WTC11 (cell line): ENCODE measurements at regions not wholly inside any gene's neighbourhood (a gene's known extent, or its start where the extent isn't known, plus 50 kb on each side); places are given as distances from the start of the nearest gene placed in this dataset.
"Not testable (repeated sequence)": the region's sequence is repeated elsewhere in the genome, so short reads cannot be mapped to it uniquely, and the experiment has no call there.

ENCODE experiments used
- ATAC-seq: fragments of 200-7000 bp; cut with Tn5 transposase; 2 replicates; pipeline ENCODE4 v1.10.0; 2021; ENCODE audit warnings: mild to moderate bottlenecking, moderate library complexity
- CTCF ChIA-PET: fragments of 300-600 bp; sonication (Branson Sonifier 250); formaldehyde crosslinking; loops from one replicate; lab custom pipeline; 2021; ENCODE audit warnings: antibody characterized with exemption; lab: Charles Lee
- POLR2A ChIA-PET: fragments of 350-600 bp; sonication (Branson Sonifier 250); formaldehyde crosslinking; loops from one replicate; lab custom pipeline; 2021; ENCODE audit warnings: antibody characterized with exemption; lab: Charles Lee
- DNase-seq: peaks from one replicate; pipeline ENCODE4 v3.0.0; 2021; ENCODE audit warnings: low spot score
- H3K27ac Mint-ChIP-seq: 2 replicates; pipeline ENCODE4 v1.8.0; 2021; ENCODE audit warnings: mixed read lengths
- H3K27me3 Mint-ChIP-seq: 2 replicates; pipeline ENCODE4 v1.8.0; 2021; ENCODE audit warnings: low read depth, mild to moderate bottlenecking, moderate library complexity, mixed read lengths
- H3K36me3 Mint-ChIP-seq: 2 replicates; pipeline ENCODE4 v1.8.0; 2021; ENCODE audit warnings: mixed read lengths
- H3K4me1 Mint-ChIP-seq: 2 replicates; pipeline ENCODE4 v1.8.0; 2022; ENCODE audit warnings: mixed read lengths
- H3K4me3 Mint-ChIP-seq: 2 replicates; pipeline ENCODE4 v1.8.0; 2021; ENCODE audit warnings: mild to moderate bottlenecking, moderate library complexity, mixed read lengths
- H3K9me3 Mint-ChIP-seq: 2 replicates; pipeline ENCODE4 v1.8.0; 2021; ENCODE audit warnings: mixed read lengths
- CDX4 ChIP-seq: fragments of 250-450 bp; sonication (Bioruptor Pico); IDR thresholded peaks from 2 replicates; pipeline ENCODE4 v1.9.0; 2021; ENCODE audit warnings: moderate library complexity, mild to moderate bottlenecking, inconsistent platforms, borderline replicate concordance
- ETV6 ChIP-seq: sonication (generic); formaldehyde crosslinking; IDR thresholded peaks from 2 replicates; pipeline ENCODE4 v1.8.1; 2022; ENCODE audit warnings: mild to moderate bottlenecking, missing genetic modification reagents
- MYBL2 ChIP-seq: sonication (generic); formaldehyde crosslinking; IDR thresholded peaks from 2 replicates; pipeline ENCODE4 v1.8.1; 2023; ENCODE audit warnings: mild to moderate bottlenecking, moderate library complexity, missing genetic modification reagents
- PRRX2 ChIP-seq: fragments of 250-450 bp; sonication (Bioruptor Pico); IDR thresholded peaks from 2 replicates; pipeline ENCODE4 v1.8.0; 2021; ENCODE audit warnings: mild to moderate bottlenecking
- RELA ChIP-seq: sonication (generic); formaldehyde crosslinking; IDR thresholded peaks from 2 replicates; pipeline ENCODE4 v1.8.1; 2022; ENCODE audit warnings: missing genetic modification reagents, mild to moderate bottlenecking, borderline replicate concordance
- ZMAT4 ChIP-seq: fragments of 250-450 bp; sonication (Bioruptor Pico); IDR thresholded peaks from 2 replicates; pipeline ENCODE4 v1.9.0; 2021; ENCODE audit warnings: mild to moderate bottlenecking
- ZNF281 ChIP-seq: sonication (generic); formaldehyde crosslinking; IDR thresholded peaks from 2 replicates; pipeline ENCODE4 v1.8.0; 2023; ENCODE audit warnings: mild to moderate bottlenecking, missing genetic modification reagents
- ZNF317 ChIP-seq: sonication (generic); formaldehyde crosslinking; IDR thresholded peaks from 2 replicates; pipeline ENCODE4 v1.8.1; 2023; ENCODE audit warnings: low read depth, mild to moderate bottlenecking, moderate library complexity, missing genetic modification reagents, borderline replicate concordance
- ZNF512 ChIP-seq: sonication (generic); formaldehyde crosslinking; IDR thresholded peaks from 2 replicates; pipeline ENCODE4 v1.8.1; 2022; ENCODE audit warnings: missing genetic modification reagents, borderline replicate concordance
- TF ChIP-seq, protein P1 (sequence below): sonication (generic); formaldehyde crosslinking; IDR thresholded peaks from 2 replicates; pipeline ENCODE4 v1.8.1; 2022; ENCODE audit warnings: low read depth, missing genetic modification reagents, borderline replicate concordance
- TF ChIP-seq, protein P2 (sequence below): sonication (generic); formaldehyde crosslinking; IDR thresholded peaks from 2 replicates; pipeline ENCODE4 v1.8.1; 2022; ENCODE audit warnings: mild to moderate bottlenecking, missing genetic modification reagents, moderate library complexity, borderline replicate concordance
- TF ChIP-seq, protein P3 (sequence below): sonication (generic); formaldehyde crosslinking; IDR thresholded peaks from 2 replicates; pipeline ENCODE4 v1.8.0; 2023; ENCODE audit warnings: missing genetic modification reagents, mild to moderate bottlenecking, borderline replicate concordance

- POLR2A ChIA-PET, result no interaction called here
- H3K9me3 Mint-ChIP-seq, result no peaks in the 10 kb centered on the region
- no peak for DNase-seq
- TF ChIP-seq RELA (CRISPR knock-in tag) (no peak), ZMAT4 (CRISPR knock-in tag) (no peak), ZNF281 (no peak)
- TF ChIP-seq, all 79 proteins: peak for 0
- Mint-ChIP-seq H3K4me1 (no peaks in the 10 kb centered on the region), H3K4me3 (no peak overlapping the region), H3K27me3 (no peaks in the 10 kb centered on the region), H3K36me3 (no peaks in the 10 kb centered on the region), H3K27ac (no peak overlapping the region)
- ATAC-seq, result no peak
- CTCF ChIA-PET, result no interaction called here
Measured at GRCh38 chr16:60651346-60651745, 1384.9 kb downstream of the CDH8 start.

DNA sequence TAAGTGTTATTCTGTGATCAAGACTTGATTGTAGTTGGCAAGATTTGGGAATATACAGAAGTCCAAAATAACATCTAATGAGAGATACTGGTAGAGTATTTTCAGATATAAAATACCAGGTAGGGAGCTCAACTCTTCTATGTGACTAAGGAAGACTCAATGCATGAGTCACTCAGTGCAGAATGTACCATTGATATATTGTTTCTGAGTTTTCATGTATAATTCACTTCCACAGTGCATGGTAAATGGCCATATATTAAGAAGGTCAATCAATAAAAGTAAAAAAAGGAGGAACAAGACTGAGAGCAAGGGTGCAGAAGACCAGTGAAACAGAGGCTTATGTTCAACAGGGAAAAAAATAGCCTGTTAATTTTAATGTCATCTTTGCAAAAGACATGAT, 1387.9 kb downstream of the CDH8 start:
- no peak for DNase-seq
- TF ChIP-seq ZNF512 (CRISPR knock-in tag) (no peak), PRRX2 (CRISPR knock-in tag) (no peak)
- Mint-ChIP-seq H3K27me3 (no peaks in the 10 kb centered on the region), H3K9me3 (peaks cover 7% of the 10 kb centered on the region), H3K36me3 (no peaks in the 10 kb centered on the region), H3K27ac (no peak overlapping the region), H3K4me1 (peaks cover 12% of the 10 kb centered on the region), H3K4me3 (no peak overlapping the region)
- ChIA-PET CTCF (no interaction called here), POLR2A (no interaction called here)
- ATAC-seq, result no peak

GRCh38 chr16:60647388-60647787, 1388.8 kb downstream of the CDH8 start:
- POLR2A ChIA-PET, H3K4me3 Mint-ChIP-seq, ATAC-seq, H3K36me3 Mint-ChIP-seq, H3K27ac Mint-ChIP-seq, H3K27me3 Mint-ChIP-seq, DNase-seq, CTCF ChIA-PET: not testable (repeated sequence)
- Mint-ChIP-seq H3K9me3 (peaks cover 15% of the 10 kb centered on the region), H3K4me1 (peaks cover 12% of the 10 kb centered on the region)

- H3K27ac Mint-ChIP-seq, result no peak overlapping the region
- POLR2A ChIA-PET, result no interaction called here
- no peaks in the 10 kb centered on the region for H3K27me3 Mint-ChIP-seq
- peaks cover 19% of the 10 kb centered on the region for H3K9me3 Mint-ChIP-seq
- no peaks in the 10 kb centered on the region; the same call in 1 of the 2 replicates for H3K36me3 Mint-ChIP-seq
- H3K4me3 Mint-ChIP-seq, result no peak overlapping the region
- H3K4me1 Mint-ChIP-seq, result peaks cover 12% of the 10 kb centered on the region
- DNase-seq, result no peak
- CTCF ChIA-PET, result no interaction called here
- ATAC-seq, result no peak
- TF ChIP-seq ZNF512 (CRISPR knock-in tag), result no peak
- TF ChIP-seq, protein P1, sequence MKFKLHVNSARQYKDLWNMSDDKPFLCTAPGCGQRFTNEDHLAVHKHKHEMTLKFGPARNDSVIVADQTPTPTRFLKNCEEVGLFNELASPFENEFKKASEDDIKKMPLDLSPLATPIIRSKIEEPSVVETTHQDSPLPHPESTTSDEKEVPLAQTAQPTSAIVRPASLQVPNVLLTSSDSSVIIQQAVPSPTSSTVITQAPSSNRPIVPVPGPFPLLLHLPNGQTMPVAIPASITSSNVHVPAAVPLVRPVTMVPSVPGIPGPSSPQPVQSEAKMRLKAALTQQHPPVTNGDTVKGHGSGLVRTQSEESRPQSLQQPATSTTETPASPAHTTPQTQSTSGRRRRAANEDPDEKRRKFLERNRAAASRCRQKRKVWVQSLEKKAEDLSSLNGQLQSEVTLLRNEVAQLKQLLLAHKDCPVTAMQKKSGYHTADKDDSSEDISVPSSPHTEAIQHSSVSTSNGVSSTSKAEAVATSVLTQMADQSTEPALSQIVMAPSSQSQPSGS (CRISPR knock-in tag), result no peak
- TF ChIP-seq ETV6 (CRISPR knock-in tag), result no peak
- TF ChIP-seq MYBL2 (CRISPR knock-in tag), result no peak
- no peak for TF ChIP-seq RELA (CRISPR knock-in tag)
- no peak for TF ChIP-seq CDX4 (CRISPR knock-in tag)
- TF ChIP-seq ZNF317, result no peak
- TF ChIP-seq, protein P2, sequence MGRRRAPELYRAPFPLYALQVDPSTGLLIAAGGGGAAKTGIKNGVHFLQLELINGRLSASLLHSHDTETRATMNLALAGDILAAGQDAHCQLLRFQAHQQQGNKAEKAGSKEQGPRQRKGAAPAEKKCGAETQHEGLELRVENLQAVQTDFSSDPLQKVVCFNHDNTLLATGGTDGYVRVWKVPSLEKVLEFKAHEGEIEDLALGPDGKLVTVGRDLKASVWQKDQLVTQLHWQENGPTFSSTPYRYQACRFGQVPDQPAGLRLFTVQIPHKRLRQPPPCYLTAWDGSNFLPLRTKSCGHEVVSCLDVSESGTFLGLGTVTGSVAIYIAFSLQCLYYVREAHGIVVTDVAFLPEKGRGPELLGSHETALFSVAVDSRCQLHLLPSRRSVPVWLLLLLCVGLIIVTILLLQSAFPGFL (CRISPR knock-in tag), result no peak
- TF ChIP-seq, protein P3, sequence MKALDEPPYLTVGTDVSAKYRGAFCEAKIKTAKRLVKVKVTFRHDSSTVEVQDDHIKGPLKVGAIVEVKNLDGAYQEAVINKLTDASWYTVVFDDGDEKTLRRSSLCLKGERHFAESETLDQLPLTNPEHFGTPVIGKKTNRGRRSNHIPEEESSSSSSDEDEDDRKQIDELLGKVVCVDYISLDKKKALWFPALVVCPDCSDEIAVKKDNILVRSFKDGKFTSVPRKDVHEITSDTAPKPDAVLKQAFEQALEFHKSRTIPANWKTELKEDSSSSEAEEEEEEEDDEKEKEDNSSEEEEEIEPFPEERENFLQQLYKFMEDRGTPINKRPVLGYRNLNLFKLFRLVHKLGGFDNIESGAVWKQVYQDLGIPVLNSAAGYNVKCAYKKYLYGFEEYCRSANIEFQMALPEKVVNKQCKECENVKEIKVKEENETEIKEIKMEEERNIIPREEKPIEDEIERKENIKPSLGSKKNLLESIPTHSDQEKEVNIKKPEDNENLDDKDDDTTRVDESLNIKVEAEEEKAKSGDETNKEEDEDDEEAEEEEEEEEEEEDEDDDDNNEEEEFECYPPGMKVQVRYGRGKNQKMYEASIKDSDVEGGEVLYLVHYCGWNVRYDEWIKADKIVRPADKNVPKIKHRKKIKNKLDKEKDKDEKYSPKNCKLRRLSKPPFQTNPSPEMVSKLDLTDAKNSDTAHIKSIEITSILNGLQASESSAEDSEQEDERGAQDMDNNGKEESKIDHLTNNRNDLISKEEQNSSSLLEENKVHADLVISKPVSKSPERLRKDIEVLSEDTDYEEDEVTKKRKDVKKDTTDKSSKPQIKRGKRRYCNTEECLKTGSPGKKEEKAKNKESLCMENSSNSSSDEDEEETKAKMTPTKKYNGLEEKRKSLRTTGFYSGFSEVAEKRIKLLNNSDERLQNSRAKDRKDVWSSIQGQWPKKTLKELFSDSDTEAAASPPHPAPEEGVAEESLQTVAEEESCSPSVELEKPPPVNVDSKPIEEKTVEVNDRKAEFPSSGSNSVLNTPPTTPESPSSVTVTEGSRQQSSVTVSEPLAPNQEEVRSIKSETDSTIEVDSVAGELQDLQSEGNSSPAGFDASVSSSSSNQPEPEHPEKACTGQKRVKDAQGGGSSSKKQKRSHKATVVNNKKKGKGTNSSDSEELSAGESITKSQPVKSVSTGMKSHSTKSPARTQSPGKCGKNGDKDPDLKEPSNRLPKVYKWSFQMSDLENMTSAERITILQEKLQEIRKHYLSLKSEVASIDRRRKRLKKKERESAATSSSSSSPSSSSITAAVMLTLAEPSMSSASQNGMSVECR, result no peak
Measured at GRCh38 chr16:60646631-60647030, 1389.6 kb downstream of the CDH8 start.
